GM19240 (cell line): ENCODE measurements at regions not wholly inside any gene's neighbourhood (a gene's known extent, or its start where the extent isn't known, plus 50 kb on each side); places are given as distances from the start of the nearest gene placed in this dataset.

Source experiments
- DNase-seq: peaks from one replicate; pipeline ENCODE4 v3.0.0; 2011; ENCODE audit warnings: low spot score; ENCODE audit not compliant: insufficient read length

GRCh38 chr11:80469871-80470270, 1029.0 kb upstream of the TENM4 start:
- DNase-seq, result no peak

GRCh38 chr11:80466570-80466969, 1025.7 kb upstream of the TENM4 start:
- no peak for DNase-seq

DNA sequence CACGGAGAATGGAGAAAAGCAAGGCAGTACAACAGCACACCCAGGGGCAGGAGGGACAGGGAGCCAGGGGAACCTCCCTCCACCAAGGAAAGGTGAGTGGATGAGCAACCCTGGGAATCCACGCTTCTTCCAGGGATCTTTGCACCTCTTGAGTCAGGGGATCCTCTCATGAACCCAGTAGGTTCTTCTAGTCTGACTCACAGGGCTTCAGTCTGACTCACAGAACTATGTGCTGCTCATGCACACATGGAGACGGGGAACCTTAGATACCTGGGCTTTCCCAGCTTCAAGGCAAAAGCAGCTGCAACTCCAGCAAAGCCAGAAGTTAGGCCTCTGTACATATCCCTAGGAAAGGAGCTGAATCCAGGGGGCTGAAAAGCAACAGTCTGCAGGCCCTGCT, 1021.4 kb upstream of the TENM4 start:
- no peak for DNase-seq

- DNase-seq, result no peak
Measured at GRCh38 chr11:80458376-80458775, 1017.5 kb upstream of the TENM4 start.

GRCh38 chr11:80457823-80458222, 1017.0 kb upstream of the TENM4 start:
- no peak for DNase-seq

GRCh38 chr11:80455818-80456217, 1015.0 kb upstream of the TENM4 start:
- DNase-seq, result no peak

DNA sequence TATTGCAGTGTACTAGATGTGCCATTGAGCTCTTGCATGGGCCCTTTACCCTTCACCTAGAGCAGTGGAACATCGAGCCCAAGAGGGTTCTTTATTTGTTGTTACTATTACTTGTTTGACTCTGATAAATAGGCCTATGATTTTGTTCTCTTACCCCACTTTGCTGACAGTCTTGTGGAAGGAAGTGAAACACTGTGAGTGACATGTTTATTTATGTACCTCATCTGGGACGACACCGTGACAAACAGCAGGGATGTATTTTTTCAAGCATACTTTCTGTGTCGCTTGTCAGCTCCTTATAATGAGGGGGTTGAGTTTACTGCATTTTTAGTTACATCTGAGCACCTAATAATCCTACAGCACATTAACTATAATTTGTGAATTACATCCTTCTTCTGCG, 1010.3 kb upstream of the TENM4 start:
- DNase-seq, result no peak

DNA sequence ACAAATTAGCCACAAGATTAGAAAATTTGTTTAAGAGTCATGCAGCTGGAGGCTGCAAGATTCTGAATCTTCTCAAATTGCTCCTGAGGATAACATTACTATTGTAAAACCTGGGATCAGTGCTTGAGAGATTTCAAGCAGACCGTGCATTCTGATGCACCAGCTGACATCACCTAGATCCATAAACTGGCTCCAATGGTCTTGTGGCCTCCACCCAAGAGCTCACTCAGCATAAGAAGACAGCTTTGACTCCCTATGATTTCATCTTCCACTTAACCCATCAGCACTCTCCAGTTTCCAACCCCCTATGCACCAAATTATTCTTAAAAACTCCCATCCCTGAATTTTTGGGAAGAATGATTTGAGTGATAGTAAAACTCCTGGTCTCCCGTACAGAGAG, 1007.9 kb upstream of the TENM4 start:
- no peak for DNase-seq

GRCh38 chr11:80443177-80443576, 1002.3 kb upstream of the TENM4 start:
- no peak for DNase-seq

DNA sequence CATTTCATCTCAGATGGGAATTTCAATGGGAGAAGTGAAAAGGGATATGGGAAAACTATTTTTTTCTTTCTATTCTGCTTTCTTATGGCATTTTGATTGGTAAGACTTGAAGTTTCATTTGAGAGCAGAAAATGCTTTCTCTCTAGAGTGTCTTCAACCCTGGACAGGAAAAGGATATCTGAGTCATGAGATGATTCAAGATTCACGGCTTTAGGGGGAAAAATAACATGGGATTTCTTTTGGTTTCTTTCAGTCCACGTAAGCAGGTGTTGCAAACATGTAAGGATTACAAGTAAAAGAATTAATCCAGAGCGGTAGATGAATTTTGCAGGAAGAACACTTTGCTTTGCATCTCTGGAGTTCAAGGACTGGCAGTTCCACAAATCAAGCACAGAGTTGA, 1001.0 kb upstream of the TENM4 start:
- no peak for DNase-seq

- no peak for DNase-seq
Measured at GRCh38 chr11:80440835-80441234, 1000.0 kb upstream of the TENM4 start.

DNA sequence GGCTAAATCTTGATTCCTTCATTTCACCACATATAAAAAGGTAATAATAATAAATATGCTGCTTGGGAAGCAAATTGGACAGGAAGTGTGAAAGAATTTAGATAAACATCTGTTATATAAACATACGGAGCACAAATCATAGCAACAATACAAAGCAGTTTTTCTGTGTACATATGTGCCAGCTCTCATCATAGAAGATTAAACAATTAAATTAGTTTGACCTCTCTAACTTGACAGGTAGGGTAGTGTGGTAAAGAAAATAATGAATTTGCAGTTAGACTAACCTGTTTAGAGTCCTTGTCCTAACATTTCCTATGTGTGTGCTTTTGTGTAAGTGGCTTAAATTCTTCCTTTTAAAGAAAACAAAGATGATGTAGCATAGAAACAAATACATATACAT, 995.7 kb upstream of the TENM4 start:
- DNase-seq, result no peak

DNA sequence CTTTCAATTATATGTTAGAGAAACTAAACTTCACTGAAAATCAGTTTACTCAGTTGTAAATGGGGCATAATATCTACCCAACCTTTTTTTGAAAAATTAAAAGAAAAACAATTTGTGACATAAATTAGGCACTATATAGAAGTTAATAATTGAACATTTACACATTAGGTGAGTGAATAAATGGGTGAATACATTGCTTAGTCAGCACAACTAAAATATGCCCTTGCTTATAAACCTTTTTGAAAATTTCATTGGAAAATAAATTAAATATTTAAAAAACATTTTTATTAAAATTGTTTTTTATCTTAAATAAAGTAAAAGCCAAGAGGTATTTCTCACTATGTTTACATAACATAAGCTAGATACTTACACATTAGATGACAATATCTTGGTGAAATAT, 994.5 kb upstream of the TENM4 start:
- DNase-seq, result no peak

GRCh38 chr11:80432057-80432456, 991.2 kb upstream of the TENM4 start:
- DNase-seq, result no peak

- no peak for DNase-seq
Measured at GRCh38 chr11:80424012-80424695, 983.3 kb upstream of the TENM4 start.

DNA sequence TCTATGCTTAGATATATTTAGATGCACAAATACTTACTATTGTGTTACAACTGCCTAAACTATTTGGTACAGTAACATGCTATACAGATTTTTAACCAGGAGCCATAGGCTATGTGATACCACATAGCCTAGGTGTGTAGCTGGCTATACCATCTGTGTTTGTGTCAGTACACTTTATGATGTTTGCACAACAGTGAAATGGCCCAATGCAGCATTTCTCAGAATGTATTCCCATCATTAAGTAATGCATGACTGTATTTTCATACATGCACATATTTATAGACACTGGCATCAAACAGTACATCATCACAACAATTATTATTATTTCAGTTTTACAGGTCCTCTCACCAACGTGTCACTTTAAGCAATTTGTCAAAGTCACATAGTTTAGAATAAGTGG, 979.5 kb upstream of the TENM4 start:
- no peak for DNase-seq

GRCh38 chr11:80417681-80418080, 976.9 kb upstream of the TENM4 start:
- DNase-seq, result no peak

- DNase-seq, result no peak
Measured at GRCh38 chr11:80415580-80415979, 974.8 kb upstream of the TENM4 start.

GRCh38 chr11:80414181-80415165, 973.6 kb upstream of the TENM4 start:
- DNase-seq, result no peak

- no peak for DNase-seq
Measured at GRCh38 chr11:80412604-80413003, 971.8 kb upstream of the TENM4 start.

- DNase-seq, result no peak
Measured at GRCh38 chr11:80393210-80393609, 952.4 kb upstream of the TENM4 start.

GRCh38 chr11:80390505-80390904, 949.7 kb upstream of the TENM4 start:
- DNase-seq, result no peak

DNA sequence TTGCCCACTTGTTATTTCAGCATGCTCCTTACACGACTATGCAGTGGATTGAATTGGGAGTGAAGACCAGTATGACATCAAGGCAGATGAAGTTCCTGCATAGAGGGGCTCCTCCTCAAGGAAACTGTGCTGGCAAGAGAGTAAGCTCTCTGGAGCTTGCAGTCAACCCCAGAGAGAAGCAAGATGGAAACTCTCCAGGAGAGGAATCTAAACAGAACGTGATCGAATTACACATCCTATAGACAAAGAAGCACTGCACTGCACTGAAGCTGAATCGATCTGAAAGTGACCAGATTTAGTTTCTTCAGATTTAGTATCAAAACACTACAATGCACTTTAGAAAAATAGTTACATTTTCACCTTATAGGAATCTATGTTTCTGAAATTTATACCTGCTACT, 947.7 kb upstream of the TENM4 start:
- no peak for DNase-seq
